K562 (cell line): ENCODE measurements at regions not wholly inside any gene's neighbourhood (a gene's known extent, or its start where the extent isn't known, plus 50 kb on each side); places are given as distances from the start of the nearest gene placed in this dataset.

ENCODE experiments used
- ATAC-seq: fragments of 200-7000 bp; cut with Tn5 transposase; 3 replicates; pipeline ENCODE4 v1.9.1; 2020; ENCODE audit warnings: moderate library complexity
- BruUV-seq: library from RNA; stranded (reverse); fragments of 400-500 nt; replicated peaks from 2 replicates; lab custom pipeline; 2021; lab: Mats Ljungman, UMichigan
- CTCF ChIA-PET: fragments of 300-600 bp; formaldehyde crosslinking; extraction: SDS; loops from one replicate; lab custom pipeline; 2021; ENCODE audit warnings: low intra/inter-chr PET ratio; lab: Yijun Ruan, JAX
- POLR2A ChIA-PET: fragments of 300-600, 350-650 bp; sonication (Branson Sonifier 250); formaldehyde crosslinking; extraction: SDS; loops from one replicate; lab custom pipeline; 2021; ENCODE audit warnings: antibody characterized with exemption, inconsistent platforms; lab: Yijun Ruan, JAX
- DNase-seq, 4 experiments: peaks; one replicate each; pipeline versions ENCODE4 v3.0.0 to v3.0.0-alpha.2; 2011 to 2018; ENCODE audit warnings: low spot score in 3 of 4, mixed read lengths in 3 of 4; ENCODE audit errors: extremely low read depth in 1 of 4
- FAIRE-seq: peaks from 2 replicates; lab custom pipeline; 2011; peaks lifted over from hg19 to GRCh38; lab: Jason Lieb, UNC
- H2AFZ ChIP-seq: 2 replicates; pipeline ENCODE4 v1.6.0; 2011; ENCODE audit warnings: low read depth, low read length, control low read depth, inconsistent platforms
- H3K27ac ChIP-seq: fragments of 200-600 bp; 3 replicates; pipeline ENCODE4 v1.8.0; 2011; ENCODE audit warnings: low read depth, mild to moderate bottlenecking, control low read depth, inconsistent platforms, low read length, moderate library complexity, mixed read lengths; ENCODE audit errors: extremely low read depth
- H3K27me3 ChIP-seq, 2 experiments: fragments of 300-600 bp in 1 of 2; 2 replicates in 1 of 2; 3 replicates in 1 of 2; pipeline versions ENCODE4 v1.6.0 to v1.8.0; 2011; ENCODE audit warnings: inconsistent platforms in 2 of 2, low read length in 2 of 2, mild to moderate bottlenecking in 1 of 2, mixed read lengths in 1 of 2, moderate library complexity in 1 of 2; ENCODE audit not compliant: control insufficient read depth in 2 of 2, insufficient read depth in 2 of 2
- H3K36me3 ChIP-seq: fragments of 300-600 bp; 3 replicates; pipeline ENCODE4 v1.8.0; 2011; ENCODE audit warnings: mild to moderate bottlenecking, low read length, inconsistent platforms; ENCODE audit not compliant: control insufficient read depth, insufficient read depth
- H3K4me1 ChIP-seq, 2 experiments: fragments of 200-600 bp in 1 of 2; replicated peaks in 1 of 2; 2 replicates in 1 of 2; 3 replicates in 1 of 2; pipeline versions ENCODE4 v1.5.1 to v1.8.0; 2011; ENCODE audit warnings: inconsistent platforms in 2 of 2, low read length in 2 of 2, mild to moderate bottlenecking in 1 of 2, mixed read lengths in 1 of 2, moderate library complexity in 1 of 2; ENCODE audit not compliant: control insufficient read depth in 2 of 2, insufficient read depth in 2 of 2
- H3K4me2 ChIP-seq: 2 replicates; pipeline ENCODE4 v1.6.1; 2011; ENCODE audit warnings: low read length, control low read depth, inconsistent platforms, mixed read lengths; ENCODE audit not compliant: insufficient read depth
- H3K4me3 ChIP-seq: fragments of 200-600 bp; sonication (generic), shearing (Covaris generic); 2 replicates; pipeline ENCODE4 v1.5.1; 2016; ENCODE audit warnings: control low read depth, inconsistent platforms
- H3K79me2 ChIP-seq: fragments of 200-600 bp; 3 replicates; pipeline ENCODE4 v1.8.0; 2011; ENCODE audit warnings: low read length, inconsistent platforms; ENCODE audit not compliant: control insufficient read depth, insufficient read depth
- H3K9ac ChIP-seq, 2 experiments: 2 replicates each; pipeline versions ENCODE4 v1.6.0 to v1.6.1; 2011; ENCODE audit warnings: low read depth in 2 of 2, low read length in 2 of 2, control low read depth in 1 of 2, inconsistent platforms in 1 of 2, mild to moderate bottlenecking in 1 of 2, mixed read lengths in 1 of 2; ENCODE audit not compliant: insufficient read depth in 1 of 2
- H3K9me1 ChIP-seq: one replicate; pipeline ENCODE4 v1.6.0; 2011; ENCODE audit warnings: inconsistent platforms, mild to moderate bottlenecking, low read length, moderate library complexity; ENCODE audit not compliant: control insufficient read depth, insufficient read depth
- H3K9me3 ChIP-seq: replicated peaks from 2 replicates; pipeline ENCODE4 v1.5.1; 2011; ENCODE audit warnings: low read depth, low read length, inconsistent platforms; ENCODE audit not compliant: control insufficient read depth, insufficient read depth
- H4K20me1 ChIP-seq: replicated peaks from 2 replicates; pipeline ENCODE4 v1.6.1; 2011; ENCODE audit warnings: low read length, inconsistent platforms, mixed read lengths; ENCODE audit not compliant: control insufficient read depth, insufficient read depth
- GABPB2 ChIP-seq: fragments of 250-450 bp; sonication (Bioruptor Pico); conservative IDR thresholded peaks from 2 replicates; pipeline ENCODE4 v1.5.1; 2021; ENCODE audit warnings: mild to moderate bottlenecking
- MEIS2 ChIP-seq: fragments of 450-650 bp; IDR thresholded peaks from 2 replicates; pipeline ENCODE4 v1.6.1; 2014; ENCODE audit warnings: mild to moderate bottlenecking; ENCODE audit not compliant: partially characterized antibody
- RAD21 ChIP-seq, 2 experiments: fragments of 250-450 bp in 1 of 2; fragments of 450-650 bp in 1 of 2; sonication (Bioruptor Pico) in 1 of 2; formaldehyde crosslinking in 1 of 2; IDR thresholded peaks in 1 of 2; conservative IDR thresholded peaks in 1 of 2; 2 replicates each; pipeline versions ENCODE4 v1.4.0 to v1.8.0; 2020 to 2022; ENCODE audit warnings: mild to moderate bottlenecking in 2 of 2, moderate library complexity in 1 of 2
- RNF219 ChIP-seq: fragments of 250-450 bp; sonication (Bioruptor Pico); IDR thresholded peaks from 2 replicates; pipeline ENCODE4 v1.5.0; 2022; ENCODE audit warnings: mild to moderate bottlenecking
- TOE1 ChIP-seq, 2 experiments: fragments of 450-650 bp in 1 of 2; sonication (generic) in 1 of 2; formaldehyde crosslinking in 1 of 2; IDR thresholded peaks; 2 replicates each; pipeline versions ENCODE4 v1.7.1 to v1.8.0; 2016 to 2022; ENCODE audit warnings: borderline replicate concordance in 2 of 2, mild to moderate bottlenecking in 2 of 2, antibody characterized with exemption in 1 of 2, inconsistent platforms in 1 of 2, low read depth in 1 of 2, missing genetic modification reagents in 1 of 2, moderate library complexity in 1 of 2
- ZBTB43 ChIP-seq: sonication (generic); formaldehyde crosslinking; IDR thresholded peaks from 2 replicates; pipeline ENCODE4 v1.8.0; 2023; ENCODE audit warnings: mild to moderate bottlenecking, missing genetic modification reagents
- ZNF77 ChIP-seq: fragments of 250-450 bp; sonication (Bioruptor Pico); IDR thresholded peaks from 2 replicates; pipeline ENCODE4 v1.5.0; 2020
- WGBS: fragments of 100-300 bp; shearing (Covaris generic); methylation state at CpG from one replicate; pipeline ENCODE4 v1.1.6; 2016; ENCODE audit warnings: low coverage, mixed read lengths; ENCODE audit not compliant: insufficient coverage; ENCODE audit errors: missing lambda C conversion rate; 5-methylcytosine and 5-hydroxymethylcytosine counted together
- in situ Hi-C: fragments of 300-500 bp; cut with MboI; formaldehyde crosslinking; loops from 4 replicates; pipeline ENCODE4 v1.15.0; 2018; ENCODE audit warnings: inconsistent platforms, mixed read lengths
- intact Hi-C: fragments of 100-400 bp; cut with micrococcal nuclease; formaldehyde crosslinking; loops from 2 replicates; pipeline ENCODE4 v1.14.2; 2022
- TF ChIP-seq, protein P1 (sequence below), 3 experiments: IDR thresholded peaks in 2 of 3; conservative IDR thresholded peaks in 1 of 3; 2 replicates each; pipeline ENCODE4 v1.5.1; 2011 to 2012; ENCODE audit warnings: low read length in 3 of 3, mild to moderate bottlenecking in 3 of 3, control low read depth in 2 of 3, improper control_type of control experiment in 1 of 3, inconsistent platforms in 1 of 3, low read depth in 1 of 3, mixed read lengths in 1 of 3, moderate library complexity in 1 of 3; ENCODE audit not compliant: insufficient read depth in 2 of 3
- TF ChIP-seq, protein P2 (sequence below): sonication (generic); formaldehyde crosslinking; IDR thresholded peaks from 2 replicates; pipeline ENCODE4 v1.8.1; 2023; ENCODE audit warnings: mild to moderate bottlenecking, missing genetic modification reagents, moderate library complexity

GRCh38 chr2:156892467-156893281 lies 364.8 kb upstream of the GALNT5 start:
- H3K9me1 ChIP-seq = no peaks in the 10 kb centered on the region
- H3K27me3 ChIP-seq = no peaks in the 10 kb centered on the region
- H3K4me3 ChIP-seq = peak overlapping the region; percentile 16
- no peaks in the 10 kb centered on the region for H4K20me1 ChIP-seq
- no TSS peak for BruUV-seq
- WGBS = 8% methylated on average over 14 of the region's 14 CpGs
- peak; percentile 88 for FAIRE-seq
- peak overlapping the region in 1 of 2 experiments; percentile 19; a peak in 1 of 4 replicates for H3K9ac ChIP-seq
- H3K27ac ChIP-seq = no peak overlapping the region
- ChIA-PET CTCF (interaction anchor here (1.1 to 1.2 kb wide), 2 partner anchors 557 to 1515 kb away, joined by 3 to 4 read pairs; no protein-coding TSS in a partner anchor), POLR2A (no interaction called here)
- peak; percentile 95 for ATAC-seq
- in situ Hi-C loops = no loop called here
- peak in 2 of 4 experiments; percentile 35 to 53 for DNase-seq
- intact Hi-C loops = loop anchor here (1.0 to 10.0 kb wide), 5 partner anchors 300 to 1515 kb away; no protein-coding TSS in a partner anchor
- no peaks in the 10 kb centered on the region for H3K4me1 ChIP-seq
- H3K4me2 ChIP-seq = peak overlapping the region; percentile 70
- H3K9me3 ChIP-seq = no peaks in the 10 kb centered on the region
- peak overlapping the region; percentile 88 for H2AFZ ChIP-seq
- no peaks in the 10 kb centered on the region for H3K79me2 ChIP-seq
- H3K36me3 ChIP-seq = no peaks in the 10 kb centered on the region
- TF ChIP-seq ZBTB43 (CRISPR knock-in tag) = no peak
- TF ChIP-seq RNF219 (CRISPR knock-in tag) = no peak
- TF ChIP-seq TOE1 (IDR thresholded peaks at IDR 0.05; ENCODE audit: borderline replicate concordance) = no peak
- TF ChIP-seq TOE1 (CRISPR knock-in tag; IDR thresholded peaks at IDR 0.05; ENCODE audit: borderline replicate concordance, low read depth) = no peak
- TF ChIP-seq, protein P1, sequence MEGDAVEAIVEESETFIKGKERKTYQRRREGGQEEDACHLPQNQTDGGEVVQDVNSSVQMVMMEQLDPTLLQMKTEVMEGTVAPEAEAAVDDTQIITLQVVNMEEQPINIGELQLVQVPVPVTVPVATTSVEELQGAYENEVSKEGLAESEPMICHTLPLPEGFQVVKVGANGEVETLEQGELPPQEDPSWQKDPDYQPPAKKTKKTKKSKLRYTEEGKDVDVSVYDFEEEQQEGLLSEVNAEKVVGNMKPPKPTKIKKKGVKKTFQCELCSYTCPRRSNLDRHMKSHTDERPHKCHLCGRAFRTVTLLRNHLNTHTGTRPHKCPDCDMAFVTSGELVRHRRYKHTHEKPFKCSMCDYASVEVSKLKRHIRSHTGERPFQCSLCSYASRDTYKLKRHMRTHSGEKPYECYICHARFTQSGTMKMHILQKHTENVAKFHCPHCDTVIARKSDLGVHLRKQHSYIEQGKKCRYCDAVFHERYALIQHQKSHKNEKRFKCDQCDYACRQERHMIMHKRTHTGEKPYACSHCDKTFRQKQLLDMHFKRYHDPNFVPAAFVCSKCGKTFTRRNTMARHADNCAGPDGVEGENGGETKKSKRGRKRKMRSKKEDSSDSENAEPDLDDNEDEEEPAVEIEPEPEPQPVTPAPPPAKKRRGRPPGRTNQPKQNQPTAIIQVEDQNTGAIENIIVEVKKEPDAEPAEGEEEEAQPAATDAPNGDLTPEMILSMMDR (IDR thresholded peaks at IDR 0.05 in 2 of 3, conservative IDR thresholded peaks at IDR 0.05 in 1 of 3; ENCODE audit: insufficient read depth in 2 of 3, low read depth in 1 of 3, low read length in 3 of 3) = peak; percentile 29 to 64 (median 61); a peak in 5 of 6 replicates
- TF ChIP-seq GABPB2 = no peak
- TF ChIP-seq RAD21 (CRISPR knock-in tag; conservative IDR thresholded peaks at IDR 0.05 in 1 of 2, IDR thresholded peaks at IDR 0.05 in 1 of 2) = peak; percentile 83 to 87
- TF ChIP-seq ZNF77 (CRISPR knock-in tag) = no peak
- TF ChIP-seq, protein P2, sequence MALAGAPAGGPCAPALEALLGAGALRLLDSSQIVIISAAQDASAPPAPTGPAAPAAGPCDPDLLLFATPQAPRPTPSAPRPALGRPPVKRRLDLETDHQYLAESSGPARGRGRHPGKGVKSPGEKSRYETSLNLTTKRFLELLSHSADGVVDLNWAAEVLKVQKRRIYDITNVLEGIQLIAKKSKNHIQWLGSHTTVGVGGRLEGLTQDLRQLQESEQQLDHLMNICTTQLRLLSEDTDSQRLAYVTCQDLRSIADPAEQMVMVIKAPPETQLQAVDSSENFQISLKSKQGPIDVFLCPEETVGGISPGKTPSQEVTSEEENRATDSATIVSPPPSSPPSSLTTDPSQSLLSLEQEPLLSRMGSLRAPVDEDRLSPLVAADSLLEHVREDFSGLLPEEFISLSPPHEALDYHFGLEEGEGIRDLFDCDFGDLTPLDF (CRISPR knock-in tag) = no peak
- peak; percentile 7 for TF ChIP-seq MEIS2
